ENCODE measurements at regions not wholly inside any gene's neighbourhood (a gene's known extent, or its start where the extent isn't known, plus 50 kb on each side); places are given as distances from the start of the nearest gene placed in this dataset.
"Not testable (repeated sequence)": the region's sequence is repeated elsewhere in the genome, so short reads cannot be mapped to it uniquely, and the experiment has no call there.

DNA sequence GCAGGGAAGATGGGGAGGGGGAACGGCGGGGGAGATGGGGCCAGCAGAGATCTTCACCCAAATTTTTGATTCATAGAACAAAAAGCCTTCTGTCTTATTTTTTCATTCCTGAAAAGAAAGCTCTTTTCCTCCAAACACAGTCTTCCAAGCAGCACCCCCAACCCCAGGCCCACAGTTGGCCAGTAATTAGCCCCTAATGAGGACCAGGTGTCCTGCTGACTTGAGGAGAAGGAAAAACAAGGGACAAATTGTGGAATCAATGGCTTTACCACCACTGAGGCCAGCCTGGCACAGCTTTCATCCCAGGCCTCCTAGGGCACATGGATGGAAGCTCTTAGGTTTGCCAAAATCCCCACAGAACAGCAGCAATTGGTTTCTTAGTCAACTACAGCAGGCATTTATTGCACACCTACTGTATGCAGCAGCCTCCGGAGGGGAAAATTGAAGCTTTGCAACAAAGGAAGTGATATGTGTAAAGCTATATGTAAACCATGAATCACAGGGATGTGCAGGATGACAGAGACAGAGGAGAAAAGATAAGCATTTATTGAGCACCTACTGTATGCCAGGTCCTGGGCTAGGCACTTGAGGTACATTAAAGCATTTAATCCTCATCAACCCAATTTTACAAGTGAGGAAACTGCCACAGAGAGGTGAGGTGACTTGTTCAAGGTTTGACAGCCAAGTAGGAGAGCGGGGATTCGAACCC, 199.5 kb downstream of the TBC1D2B start:
- intact Hi-C loops (cut with DNase I), result no loop called here
- no peaks in the 10 kb centered on the region for H3K36me3 ChIP-seq
- no peaks in the 10 kb centered on the region for H3K9me3 ChIP-seq
- WGBS, result 60% methylated on average over 4 of the region's 5 CpGs
- no peaks in the 10 kb centered on the region for H3K27me3 ChIP-seq
- TF ChIP-seq POLR2A (IDR thresholded peaks at IDR 0.05; ENCODE audit: low read depth), result no peak
- no peak for TF ChIP-seq EP300 (IDR thresholded peaks at IDR 0.05)
- no peak overlapping the region for H3K27ac ChIP-seq (replicated peaks in 1 of 4)
- no peak overlapping the region for H3K4me3 ChIP-seq
- H3K4me1 ChIP-seq, result peaks cover 0 to 6% (median 0%) of the 10 kb centered on the region in 4 donors
- no peak for DNase-seq (ENCODE audit: extremely low spot score)

DNA sequence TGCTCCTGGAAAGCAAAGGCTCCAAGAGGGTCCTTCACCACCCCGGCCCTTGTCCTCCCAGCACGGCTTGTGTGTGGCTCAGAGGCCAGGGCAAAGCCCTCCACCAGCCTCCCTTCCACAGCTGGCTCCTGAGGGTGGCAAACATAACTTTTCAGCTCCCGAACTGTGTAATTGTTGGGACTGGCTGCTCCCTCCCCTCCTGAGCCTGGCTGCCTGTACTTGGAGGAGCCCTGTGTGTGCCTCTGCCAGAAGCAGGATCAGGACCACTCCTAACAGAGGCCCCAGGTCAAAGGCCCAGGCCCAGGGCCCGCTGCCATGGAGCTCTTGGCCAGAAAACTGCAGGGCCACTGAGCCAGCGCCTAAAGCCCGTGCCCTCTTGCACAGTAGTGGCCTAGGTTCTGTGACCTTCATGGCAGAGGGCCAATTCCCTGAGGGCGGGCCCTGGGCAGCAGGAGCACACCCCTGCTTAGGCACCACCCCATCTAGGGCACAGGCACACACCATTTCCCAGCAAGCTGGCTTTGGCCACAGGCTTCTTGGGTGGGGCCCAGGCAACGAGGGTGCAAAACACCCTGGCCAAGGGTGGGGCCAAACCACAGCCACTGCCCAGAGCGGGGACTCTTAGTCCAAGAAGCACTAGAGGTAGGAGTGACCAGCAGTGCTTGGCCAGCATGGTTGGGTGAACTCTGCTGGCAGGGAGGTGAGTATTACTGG, 201.2 kb downstream of the TBC1D2B start:
- 72% methylated on average over 3 of the region's 9 CpGs for WGBS
- DNase-seq (ENCODE audit: extremely low spot score); intact Hi-C loops (cut with DNase I); H3K27me3 ChIP-seq; H3K4me1 ChIP-seq; H3K36me3 ChIP-seq; H3K4me3 ChIP-seq; H3K9me3 ChIP-seq; H3K27ac ChIP-seq (replicated peaks in 1 of 4): not testable (repeated sequence)

DNA sequence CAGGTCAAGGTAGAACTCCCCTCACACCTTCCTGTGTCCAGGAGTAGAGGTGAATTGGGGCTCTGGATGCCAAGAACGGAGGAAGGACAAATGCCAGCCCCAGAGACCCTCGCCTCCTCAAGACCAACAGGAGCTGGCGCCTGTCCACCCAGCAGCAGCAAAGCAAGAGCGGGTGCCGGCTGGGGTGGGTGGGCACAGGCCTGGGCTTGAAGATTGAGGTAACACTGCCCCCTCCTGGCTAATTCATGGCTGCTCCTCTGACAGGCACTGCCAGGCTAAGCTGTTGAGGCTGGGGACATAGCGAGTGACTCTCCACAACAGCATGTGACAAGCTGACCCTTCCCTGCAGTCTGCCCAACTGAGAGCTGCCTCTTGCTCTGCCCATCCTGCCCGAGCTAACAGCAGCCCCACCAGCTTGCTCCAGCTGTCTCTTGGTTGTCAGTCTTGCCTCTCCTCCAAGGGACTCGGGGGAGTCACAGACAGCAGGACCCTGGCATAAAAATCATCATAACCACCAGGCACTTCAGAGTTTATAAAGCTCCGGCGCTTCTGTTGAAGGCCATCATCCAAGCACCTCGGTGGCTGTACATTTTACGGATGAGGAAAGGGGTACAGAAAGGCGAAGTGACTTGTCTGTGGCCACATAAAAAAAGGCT, 202.3 kb downstream of the TBC1D2B start:
- DNase-seq (ENCODE audit: extremely low spot score); H3K27ac ChIP-seq (replicated peaks in 1 of 4); intact Hi-C loops (cut with DNase I); H3K4me3 ChIP-seq; H3K9me3 ChIP-seq; H3K4me1 ChIP-seq; H3K36me3 ChIP-seq: not testable (repeated sequence)
- TF ChIP-seq, protein P1, sequence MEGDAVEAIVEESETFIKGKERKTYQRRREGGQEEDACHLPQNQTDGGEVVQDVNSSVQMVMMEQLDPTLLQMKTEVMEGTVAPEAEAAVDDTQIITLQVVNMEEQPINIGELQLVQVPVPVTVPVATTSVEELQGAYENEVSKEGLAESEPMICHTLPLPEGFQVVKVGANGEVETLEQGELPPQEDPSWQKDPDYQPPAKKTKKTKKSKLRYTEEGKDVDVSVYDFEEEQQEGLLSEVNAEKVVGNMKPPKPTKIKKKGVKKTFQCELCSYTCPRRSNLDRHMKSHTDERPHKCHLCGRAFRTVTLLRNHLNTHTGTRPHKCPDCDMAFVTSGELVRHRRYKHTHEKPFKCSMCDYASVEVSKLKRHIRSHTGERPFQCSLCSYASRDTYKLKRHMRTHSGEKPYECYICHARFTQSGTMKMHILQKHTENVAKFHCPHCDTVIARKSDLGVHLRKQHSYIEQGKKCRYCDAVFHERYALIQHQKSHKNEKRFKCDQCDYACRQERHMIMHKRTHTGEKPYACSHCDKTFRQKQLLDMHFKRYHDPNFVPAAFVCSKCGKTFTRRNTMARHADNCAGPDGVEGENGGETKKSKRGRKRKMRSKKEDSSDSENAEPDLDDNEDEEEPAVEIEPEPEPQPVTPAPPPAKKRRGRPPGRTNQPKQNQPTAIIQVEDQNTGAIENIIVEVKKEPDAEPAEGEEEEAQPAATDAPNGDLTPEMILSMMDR (IDR thresholded peaks at IDR 0.05), result peak in 2 of 3 experiments; percentile 20 to 39
- H3K27me3 ChIP-seq, result peaks cover 0 to 11% (median 0%) of the 10 kb centered on the region in 4 donors
- 58% methylated on average over 10 of the region's 13 CpGs for WGBS

DNA sequence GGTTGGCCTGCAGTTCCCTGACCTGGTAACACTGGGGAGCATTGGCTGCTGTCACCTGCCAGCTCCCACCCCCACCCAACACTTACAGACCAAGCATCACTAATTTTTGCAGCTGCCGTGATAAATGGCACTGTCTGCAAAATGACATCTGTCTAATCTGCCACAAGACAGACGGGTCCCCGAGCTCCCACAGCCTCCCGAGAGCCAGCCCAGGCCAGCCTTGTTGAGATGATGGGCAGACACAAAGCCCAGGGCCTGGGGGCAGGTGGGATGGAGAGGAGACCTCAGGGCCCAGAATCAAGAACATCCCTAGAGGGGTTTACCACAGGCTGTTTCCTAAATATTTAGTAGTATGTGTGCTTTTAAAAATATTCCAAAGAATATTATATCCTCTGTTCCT, 203.4 kb downstream of the TBC1D2B start:
- intact Hi-C loops (cut with DNase I), result no loop called here
- no peak overlapping the region for H3K27ac ChIP-seq (replicated peaks in 1 of 4)
- 85% methylated on average over 4 of the region's 4 CpGs for WGBS
- TF ChIP-seq POLR2A (IDR thresholded peaks at IDR 0.05; ENCODE audit: low read depth), result no peak
- TF ChIP-seq POLR2AphosphoS5 (IDR thresholded peaks at IDR 0.05), result no peak
- no peak for TF ChIP-seq EP300 (IDR thresholded peaks at IDR 0.05)
- TF ChIP-seq, protein P1 (IDR thresholded peaks at IDR 0.05), result no peak
- H3K4me1 ChIP-seq, result peaks cover 0 to 7% (median 3%) of the 10 kb centered on the region in 4 donors
- peaks cover 0 to 20% (median 0%) of the 10 kb centered on the region in 4 donors for H3K27me3 ChIP-seq
- no peaks in the 10 kb centered on the region for H3K36me3 ChIP-seq
- no peak for DNase-seq (ENCODE audit: extremely low spot score)
- H3K4me3 ChIP-seq, result no peak overlapping the region
- no peaks in the 10 kb centered on the region for H3K9me3 ChIP-seq

DNA sequence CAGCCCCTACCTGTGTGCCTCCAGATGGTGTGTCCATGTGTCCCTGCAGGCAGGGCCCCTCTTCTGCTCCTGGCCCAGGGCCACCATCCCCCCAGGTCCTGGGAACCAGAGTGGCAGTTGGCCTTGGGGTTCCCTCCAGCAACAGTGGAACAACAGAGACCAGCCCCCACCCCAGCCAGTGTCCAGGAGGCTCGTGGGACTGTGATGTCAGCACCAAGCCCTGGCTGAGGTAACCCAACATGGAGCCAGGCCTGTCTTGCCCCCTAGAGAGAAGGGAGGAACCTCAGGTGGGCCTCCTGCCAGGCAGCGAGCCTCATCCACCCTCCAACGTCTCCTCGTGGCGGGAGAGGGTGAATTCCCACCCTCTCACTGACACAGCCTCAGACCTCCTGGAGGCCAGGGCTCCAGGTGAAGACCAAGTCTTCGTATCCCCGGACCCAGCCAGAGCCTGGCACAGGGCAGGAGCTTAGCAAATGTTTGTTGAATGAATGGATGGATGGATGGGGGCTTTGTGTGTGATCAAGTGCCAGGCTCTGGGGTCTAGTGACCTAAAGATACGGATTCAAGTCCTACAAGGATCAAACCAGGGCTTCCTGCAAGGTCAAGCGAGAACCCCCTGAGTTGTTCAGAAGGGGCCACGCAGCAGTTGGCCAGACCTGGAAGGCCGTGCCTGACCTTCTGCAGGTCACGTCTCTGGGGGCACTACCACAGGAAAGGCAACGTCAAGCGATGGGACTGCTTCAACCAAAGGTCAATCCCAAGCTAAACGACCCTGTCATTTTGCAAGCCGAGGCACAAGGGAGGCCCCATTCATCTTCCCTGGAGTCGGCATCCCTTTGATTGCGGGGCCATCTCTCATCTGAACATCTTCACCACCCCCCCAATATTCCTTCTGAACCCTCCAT, 204.7 kb downstream of the TBC1D2B start:
- H3K4me3 ChIP-seq; H3K27ac ChIP-seq (replicated peaks in 1 of 4); H3K36me3 ChIP-seq; DNase-seq (ENCODE audit: extremely low spot score); H3K4me1 ChIP-seq; intact Hi-C loops (cut with DNase I); H3K9me3 ChIP-seq: not testable (repeated sequence)
- H3K27me3 ChIP-seq, result peaks cover 0 to 23% (median 0%) of the 10 kb centered on the region in 4 donors
- WGBS, result 81% methylated on average over 16 of the region's 18 CpGs
